GM18951 (cell line): ENCODE measurements at regions not wholly inside any gene's neighbourhood (a gene's known extent, or its start where the extent isn't known, plus 50 kb on each side); places are given as distances from the start of the nearest gene placed in this dataset.

ENCODE experiments used
- POLR2A ChIP-seq: IDR thresholded peaks from 4 replicates; pipeline ENCODE4 v1.6.1; 2011; ENCODE audit warnings: mild to moderate bottlenecking; ENCODE audit not compliant: insufficient read length, insufficient read depth; ENCODE audit errors: extremely low read depth
- in situ Hi-C: fragments of 300-500 bp; cut with MboI; formaldehyde crosslinking; loops from one replicate; pipeline ENCODE4 v1.12.0; 2022; ENCODE audit warnings: low sequenced_read_pairs, mixed read lengths, inconsistent platforms; ENCODE audit not compliant: unreplicated experiment

DNA sequence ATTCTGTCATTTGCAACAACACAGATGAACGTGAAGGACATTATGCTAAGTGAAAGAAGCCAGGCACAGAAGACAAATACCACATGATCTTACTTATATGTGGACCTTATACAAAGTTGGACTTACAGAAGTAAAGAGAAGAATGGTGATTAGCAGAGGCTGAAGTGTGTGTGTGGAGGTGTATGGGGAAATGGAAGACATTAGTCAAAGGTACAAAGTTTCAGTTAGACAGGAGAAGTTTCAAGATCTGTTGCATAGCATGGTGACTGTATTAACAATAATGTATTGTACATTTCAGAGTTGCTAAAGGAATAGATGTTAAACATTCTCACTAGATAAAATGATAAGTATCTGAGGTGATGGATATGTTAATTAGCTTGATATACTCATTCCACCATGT is 124.4 kb upstream of the ADRA1D start:
- in situ Hi-C loops = no loop called here
- no peak for TF ChIP-seq POLR2A

DNA sequence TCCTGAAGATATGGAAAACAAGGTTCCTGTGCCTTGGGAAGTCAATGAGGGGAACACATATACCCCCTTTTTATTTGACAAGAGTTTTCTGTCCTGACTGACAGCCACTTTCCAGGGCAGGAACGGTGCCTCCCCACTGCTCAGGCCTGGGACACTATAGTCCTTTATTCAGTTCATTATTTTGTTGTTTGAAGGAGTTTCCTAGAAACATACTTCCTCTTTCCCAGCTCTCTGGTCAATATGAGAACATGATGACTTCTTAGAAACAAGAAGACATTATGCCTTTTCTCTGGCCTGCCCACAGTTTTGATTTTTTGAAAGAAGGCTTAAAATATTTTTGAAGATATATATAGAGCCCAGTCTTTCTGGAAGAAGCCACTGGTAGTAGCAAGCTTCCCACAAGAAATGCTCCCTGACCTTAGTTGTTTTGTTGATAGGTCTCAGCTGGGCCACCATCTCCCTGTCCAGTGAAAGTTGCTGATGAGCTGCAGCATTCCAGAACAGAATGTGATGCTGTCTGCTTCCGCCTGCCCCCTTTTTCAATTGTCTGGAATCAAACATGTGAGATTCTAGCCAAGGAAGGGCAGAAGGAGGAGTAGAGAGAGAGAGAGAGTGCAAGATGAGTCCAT is 122.7 kb upstream of the ADRA1D start:
- no peak for TF ChIP-seq POLR2A

DNA sequence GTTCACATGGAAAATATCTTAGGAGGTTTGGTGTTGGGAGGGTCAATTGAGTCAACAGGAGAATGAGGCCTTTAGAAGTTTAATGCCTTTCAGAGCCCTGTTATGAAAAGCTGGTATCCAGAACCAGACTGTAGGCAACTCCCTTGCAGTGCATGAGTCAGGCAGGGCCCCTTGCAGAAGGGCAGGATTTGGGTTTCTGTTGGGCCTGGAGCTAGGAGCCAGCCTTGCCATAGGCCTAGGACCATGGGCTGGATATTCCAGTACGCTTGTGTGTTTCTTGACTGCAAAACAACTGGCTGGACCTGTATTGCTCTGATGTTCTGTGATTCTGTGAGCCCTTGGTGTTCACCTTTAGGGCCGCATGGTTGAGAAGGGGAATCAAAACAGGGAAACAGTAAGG is 121.8 kb upstream of the ADRA1D start:
- in situ Hi-C loops = no loop called here
- no peak for TF ChIP-seq POLR2A

More for the DNA sequence above, 122.7 kb upstream of the ADRA1D start:
- in situ Hi-C loops = no loop called here

GRCh38 chr20:4369798-4370124 is 120.7 kb upstream of the ADRA1D start:
- no peak for TF ChIP-seq POLR2A
- in situ Hi-C loops = no loop called here

GRCh38 chr20:4369119-4369797 is 120.2 kb upstream of the ADRA1D start:
- no peak for TF ChIP-seq POLR2A
- in situ Hi-C loops = no loop called here

- no peak for TF ChIP-seq POLR2A
- in situ Hi-C loops = no loop called here
Observed at GRCh38 chr20:4366076-4366475, 117.0 kb upstream of the ADRA1D start.

DNA sequence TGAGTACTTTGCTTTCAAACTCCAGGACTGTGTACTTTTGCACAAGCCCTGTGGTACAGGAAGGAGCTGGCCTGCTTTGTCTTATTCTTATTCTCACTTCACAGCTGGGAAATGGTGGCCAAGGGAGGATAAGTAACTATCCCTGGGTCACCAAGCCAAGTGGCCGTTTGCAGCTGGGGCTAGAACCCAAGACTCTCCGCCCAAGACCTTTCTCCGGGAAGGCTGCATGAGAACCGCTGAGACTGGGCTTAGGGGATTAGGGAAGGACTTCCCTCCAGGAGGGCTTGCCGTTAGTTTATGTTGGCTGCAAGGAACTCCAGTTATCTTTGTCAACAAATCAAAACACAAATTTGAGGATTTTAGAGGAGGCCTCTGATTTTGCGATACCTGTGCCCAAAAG is 109.5 kb upstream of the ADRA1D start:
- in situ Hi-C loops = no loop called here
- no peak for TF ChIP-seq POLR2A

DNA sequence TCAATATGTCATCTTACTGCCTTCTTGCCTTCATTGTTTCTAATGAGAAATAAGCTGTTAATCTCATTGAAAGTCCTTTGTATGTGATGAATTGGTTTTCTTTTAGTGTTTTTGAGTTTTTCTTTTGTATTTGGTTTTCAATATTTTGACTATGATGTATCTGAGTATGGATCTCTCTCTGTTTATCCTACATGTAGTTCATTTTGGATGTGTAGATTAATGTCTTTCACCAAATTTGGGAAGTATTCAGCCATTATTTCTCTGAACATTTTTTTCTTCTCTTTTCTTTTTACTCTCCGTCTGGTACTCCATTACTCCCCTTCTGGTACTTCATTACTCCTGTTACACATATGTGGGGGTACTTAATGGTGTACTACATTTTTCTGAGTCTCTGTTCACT is 103.3 kb upstream of the ADRA1D start:
- in situ Hi-C loops = no loop called here
- TF ChIP-seq POLR2A = no peak

DNA sequence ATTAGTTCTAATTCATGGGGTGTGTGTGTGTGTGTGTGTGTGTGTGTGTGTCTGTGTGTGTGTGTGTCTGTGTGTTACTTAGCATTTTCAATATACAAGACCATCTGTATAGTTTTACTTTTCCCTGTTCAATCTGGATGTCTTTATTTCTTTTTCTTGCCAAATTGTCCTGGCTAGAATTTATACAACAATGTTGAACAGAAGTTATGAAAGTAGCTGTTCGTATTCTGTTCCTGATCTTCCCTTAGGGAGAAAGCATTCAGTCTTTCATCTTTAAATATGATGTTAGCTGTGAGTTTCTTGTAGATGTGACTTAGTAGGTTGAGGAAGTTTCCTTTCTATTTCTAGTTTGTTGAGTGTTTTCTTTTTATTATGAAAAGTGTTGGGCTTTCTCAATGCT is 101.0 kb upstream of the ADRA1D start:
- no peak for TF ChIP-seq POLR2A

DNA sequence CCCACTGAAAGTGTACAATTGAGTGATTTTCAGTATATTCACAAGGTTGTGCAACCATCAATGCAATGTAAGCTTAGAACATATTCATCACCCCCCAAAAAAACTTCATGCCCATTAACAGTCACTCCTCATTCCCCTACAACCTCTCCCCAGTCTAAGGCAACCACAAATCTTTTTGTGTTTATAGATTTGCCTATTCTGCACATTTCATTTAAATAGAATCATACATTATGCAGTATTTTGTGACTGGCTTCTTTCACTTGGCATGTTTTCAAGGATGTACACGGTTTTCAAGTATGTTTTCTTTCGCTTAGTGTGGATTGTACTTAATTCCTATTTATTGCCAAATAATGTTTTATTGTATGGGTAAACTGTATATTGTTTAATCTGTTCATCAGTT is 95.6 kb upstream of the ADRA1D start:
- in situ Hi-C loops = no loop called here
- no peak for TF ChIP-seq POLR2A

More for the DNA sequence above, 101.0 kb upstream of the ADRA1D start:
- in situ Hi-C loops = no loop called here

- TF ChIP-seq POLR2A = no peak
Observed at GRCh38 chr20:4342609-4343008, 93.5 kb upstream of the ADRA1D start.

DNA sequence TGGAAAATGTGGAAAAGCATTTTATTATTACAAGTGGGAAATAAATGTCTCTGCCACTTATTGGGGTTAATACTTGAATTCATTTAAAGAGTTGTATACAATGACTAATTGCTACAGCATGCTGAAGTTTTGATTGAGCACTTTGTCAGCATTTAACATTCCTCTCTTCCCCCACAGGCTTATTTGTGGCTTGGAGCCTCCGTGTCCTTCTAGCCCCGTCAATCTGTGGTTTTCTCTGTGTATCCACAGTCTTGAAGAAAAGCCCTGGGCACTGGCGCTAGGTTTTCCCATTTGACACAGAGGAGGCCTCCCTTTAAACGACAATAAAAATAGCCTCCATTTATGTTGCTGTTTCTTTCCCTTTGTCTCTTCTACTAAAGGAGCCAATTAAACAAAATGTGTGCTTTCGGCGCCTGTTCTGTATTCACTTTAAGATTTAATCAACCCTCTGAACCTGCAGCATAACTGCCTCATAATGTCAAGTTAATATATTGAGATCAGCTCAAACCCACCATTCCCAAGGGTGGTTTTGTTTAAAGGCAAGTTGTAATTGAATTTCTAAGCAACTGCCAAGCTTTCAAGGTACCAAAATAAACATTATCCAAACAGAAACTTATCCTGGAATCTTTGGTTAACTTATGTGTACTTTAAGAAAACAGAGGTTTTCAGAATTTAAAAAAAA is 92.9 kb upstream of the ADRA1D start:
- in situ Hi-C loops = no loop called here
- TF ChIP-seq POLR2A = no peak

More at GRCh38 chr20:4342609-4343008, 93.5 kb upstream of the ADRA1D start:
- in situ Hi-C loops = no loop called here

DNA sequence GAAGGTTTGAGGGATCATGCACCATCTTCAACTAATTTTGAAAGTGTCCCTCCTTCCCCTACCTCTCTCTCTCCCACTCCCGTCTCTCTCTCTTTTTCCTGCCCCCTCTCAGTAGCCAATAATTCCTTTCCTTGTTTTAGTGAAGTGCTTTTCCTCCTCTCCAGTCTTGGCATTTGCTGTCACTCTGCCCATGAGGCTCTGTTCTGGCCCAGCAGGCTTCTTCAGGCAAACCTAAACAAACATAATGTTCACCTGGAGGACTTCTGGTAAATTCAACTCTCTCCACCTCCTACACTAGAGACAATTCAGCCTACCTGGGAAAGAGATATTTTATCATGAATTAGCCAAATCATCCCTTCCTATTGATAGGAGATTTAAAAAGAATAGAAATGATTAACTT is 86.6 kb upstream of the ADRA1D start:
- TF ChIP-seq POLR2A = no peak
- in situ Hi-C loops = no loop called here
